Natural killer cell treated with Interleukin-12 subunit alpha and Interleukin-12 subunit beta and Interleukin-15 and Interleukin-18, amount 100 ng/mL, for 72 hours (primary cell): ENCODE measurements at regions not wholly inside any gene's neighbourhood (a gene's known extent, or its start where the extent isn't known, plus 50 kb on each side); places are given as distances from the start of the nearest gene placed in this dataset.

Source experiments
- ATAC-seq, 2 donors: fragments of 150-1000 bp; cut with Tn5 transposase in 1 of 2; sonication (Bioruptor Pico), chemical (Tn5 transposase) in 1 of 2; 2 replicates each; pipeline ENCODE4 v1.10.0; 2021
- DNase-seq: peaks from one replicate; pipeline ENCODE4 v3.0.0; 2022; ENCODE audit warnings: low spot score
- H3K27ac Mint-ChIP-seq, 2 donors: 1 replicate in 1 of 2; 2 replicates in 1 of 2; pipeline ENCODE4 v1.8.0; 2022; ENCODE audit warnings: mixed read lengths in 2 of 2, mild to moderate bottlenecking in 1 of 2, moderate library complexity in 1 of 2
- H3K27me3 Mint-ChIP-seq, 2 donors: 1 replicate in 1 of 2; 2 replicates in 1 of 2; pipeline ENCODE4 v1.8.0; 2022; ENCODE audit warnings: mixed read lengths in 2 of 2
- H3K36me3 Mint-ChIP-seq: one replicate; pipeline ENCODE4 v1.8.0; 2022; ENCODE audit warnings: mixed read lengths
- H3K4me1 Mint-ChIP-seq, 2 donors: 1 replicate in 1 of 2; 2 replicates in 1 of 2; pipeline ENCODE4 v1.8.0; 2022; ENCODE audit warnings: low read depth in 2 of 2, mixed read lengths in 2 of 2, mild to moderate bottlenecking in 1 of 2
- H3K4me3 Mint-ChIP-seq: one replicate; pipeline ENCODE4 v1.8.0; 2022; ENCODE audit warnings: mixed read lengths
- H3K9me3 Mint-ChIP-seq: 2 replicates; pipeline ENCODE4 v1.8.0; 2022; ENCODE audit warnings: mixed read lengths

- Mint-ChIP-seq H3K4me3 (no peak overlapping the region), H3K4me1 (no peaks in the 10 kb centered on the region), H3K27ac (no peak overlapping the region), H3K27me3 (no peaks in the 10 kb centered on the region), H3K36me3 (no peaks in the 10 kb centered on the region), H3K9me3 (peaks cover 3% of the 10 kb centered on the region)
- no peak for DNase-seq
- no peak for ATAC-seq
These were observed 530.3 kb downstream of the ZIC1 start for GRCh38 chr3:147939425-147939824.

GRCh38 chr3:147939839-147940238 is 530.7 kb downstream of the ZIC1 start:
- H3K27ac Mint-ChIP-seq = no peak overlapping the region
- H3K36me3 Mint-ChIP-seq = no peaks in the 10 kb centered on the region
- H3K27me3 Mint-ChIP-seq = no peaks in the 10 kb centered on the region
- H3K4me1 Mint-ChIP-seq = no peaks in the 10 kb centered on the region
- no peak for ATAC-seq
- peaks cover 3% of the 10 kb centered on the region for H3K9me3 Mint-ChIP-seq
- H3K4me3 Mint-ChIP-seq = no peak overlapping the region
- no peak for DNase-seq

- DNase-seq (no peak), ATAC-seq (no peak)
- Mint-ChIP-seq H3K36me3 (no peaks in the 10 kb centered on the region), H3K27ac (no peak overlapping the region), H3K27me3 (no peaks in the 10 kb centered on the region), H3K4me3 (no peak overlapping the region), H3K9me3 (peaks cover 3% of the 10 kb centered on the region), H3K4me1 (no peaks in the 10 kb centered on the region)
These were observed 531.4 kb downstream of the ZIC1 start for GRCh38 chr3:147940405-147941193.

- Mint-ChIP-seq H3K9me3 (peaks cover 3% of the 10 kb centered on the region), H3K27me3 (no peaks in the 10 kb centered on the region), H3K4me3 (no peak overlapping the region), H3K27ac (no peak overlapping the region), H3K4me1 (no peaks in the 10 kb centered on the region), H3K36me3 (no peaks in the 10 kb centered on the region)
- DNase-seq (no peak), ATAC-seq (no peak)
These were observed 532.8 kb downstream of the ZIC1 start for GRCh38 chr3:147941969-147942368.

GRCh38 chr3:147943265-147943945 is 534.2 kb downstream of the ZIC1 start:
- ATAC-seq = no peak
- Mint-ChIP-seq H3K27ac (no peak overlapping the region), H3K27me3 (no peaks in the 10 kb centered on the region), H3K4me1 (no peaks in the 10 kb centered on the region), H3K36me3 (no peaks in the 10 kb centered on the region), H3K9me3 (peaks cover 4% of the 10 kb centered on the region), H3K4me3 (no peak overlapping the region)
- DNase-seq = no peak

- H3K9me3 Mint-ChIP-seq = peaks cover 6% of the 10 kb centered on the region
- ATAC-seq (no peak), DNase-seq (no peak)
- H3K27me3 Mint-ChIP-seq = no peaks in the 10 kb centered on the region
- H3K4me1 Mint-ChIP-seq = no peaks in the 10 kb centered on the region
- no peak overlapping the region for H3K4me3 Mint-ChIP-seq
- H3K27ac Mint-ChIP-seq = no peak overlapping the region
- H3K36me3 Mint-ChIP-seq = no peaks in the 10 kb centered on the region
These were observed 536.9 kb downstream of the ZIC1 start for GRCh38 chr3:147945968-147946519.

GRCh38 chr3:147956615-147957014 is 547.5 kb downstream of the ZIC1 start:
- no peaks in the 10 kb centered on the region for H3K4me1 Mint-ChIP-seq
- no peaks in the 10 kb centered on the region for H3K27me3 Mint-ChIP-seq
- no peaks in the 10 kb centered on the region for H3K36me3 Mint-ChIP-seq
- H3K9me3 Mint-ChIP-seq = peaks cover 14% of the 10 kb centered on the region
- ATAC-seq = no peak
- H3K4me3 Mint-ChIP-seq = no peak overlapping the region
- H3K27ac Mint-ChIP-seq = no peak overlapping the region
- DNase-seq = no peak

- Mint-ChIP-seq H3K4me1 (no peaks in the 10 kb centered on the region), H3K27me3 (no peaks in the 10 kb centered on the region), H3K9me3 (peaks cover 13% of the 10 kb centered on the region), H3K36me3 (no peaks in the 10 kb centered on the region), H3K4me3 (no peak overlapping the region), H3K27ac (no peak overlapping the region)
- DNase-seq (no peak), ATAC-seq (no peak)
These were observed 549.6 kb downstream of the ZIC1 start for GRCh38 chr3:147958754-147959153.

- DNase-seq (no peak), ATAC-seq (no peak)
- Mint-ChIP-seq H3K4me3 (no peak overlapping the region), H3K27me3 (no peaks in the 10 kb centered on the region), H3K4me1 (no peaks in the 10 kb centered on the region), H3K36me3 (no peaks in the 10 kb centered on the region), H3K9me3 (peaks cover 20% of the 10 kb centered on the region), H3K27ac (no peak overlapping the region)
These were observed 551.6 kb downstream of the ZIC1 start for GRCh38 chr3:147960786-147961185.

GRCh38 chr3:147962408-147963164 is 553.4 kb downstream of the ZIC1 start:
- Mint-ChIP-seq H3K27me3 (no peaks in the 10 kb centered on the region), H3K4me1 (no peaks in the 10 kb centered on the region), H3K9me3 (peaks cover 15% of the 10 kb centered on the region), H3K27ac (no peak overlapping the region), H3K36me3 (no peaks in the 10 kb centered on the region), H3K4me3 (no peak overlapping the region)
- DNase-seq (no peak), ATAC-seq (no peak)

- no peaks in the 10 kb centered on the region for H3K36me3 Mint-ChIP-seq
- H3K27me3 Mint-ChIP-seq = no peaks in the 10 kb centered on the region
- no peaks in the 10 kb centered on the region for H3K4me1 Mint-ChIP-seq
- no peak overlapping the region for H3K4me3 Mint-ChIP-seq
- ATAC-seq (no peak), DNase-seq (no peak)
- peaks cover 11% of the 10 kb centered on the region for H3K9me3 Mint-ChIP-seq
- no peak overlapping the region for H3K27ac Mint-ChIP-seq
These were observed 554.5 kb downstream of the ZIC1 start for GRCh38 chr3:147963711-147964110.

GRCh38 chr3:147975165-147975564 is 566.0 kb downstream of the ZIC1 start:
- Mint-ChIP-seq H3K4me1 (no peaks in the 10 kb centered on the region), H3K9me3 (peaks cover 13% of the 10 kb centered on the region), H3K4me3 (no peak overlapping the region), H3K36me3 (no peaks in the 10 kb centered on the region), H3K27me3 (no peaks in the 10 kb centered on the region), H3K27ac (no peak overlapping the region)
- no peak for DNase-seq
- ATAC-seq = no peak

GRCh38 chr3:147977001-147977400 is 567.8 kb downstream of the ZIC1 start:
- Mint-ChIP-seq H3K9me3 (peaks cover 13% of the 10 kb centered on the region), H3K4me1 (no peaks in the 10 kb centered on the region), H3K27ac (no peak overlapping the region), H3K27me3 (no peaks in the 10 kb centered on the region), H3K4me3 (no peak overlapping the region), H3K36me3 (no peaks in the 10 kb centered on the region)
- ATAC-seq (no peak), DNase-seq (no peak)

- H3K27me3 Mint-ChIP-seq = no peaks in the 10 kb centered on the region
- no peak overlapping the region for H3K27ac Mint-ChIP-seq
- no peak for ATAC-seq
These were observed 578.4 kb downstream of the ZIC1 start for GRCh38 chr3:147987549-147987948.

More at GRCh38 chr3:147987549-147987948, 578.4 kb downstream of the ZIC1 start:
- no peaks in the 10 kb centered on the region for H3K9me3 Mint-ChIP-seq
- DNase-seq = no peak
- no peak overlapping the region for H3K4me3 Mint-ChIP-seq
- no peaks in the 10 kb centered on the region for H3K36me3 Mint-ChIP-seq
- no peaks in the 10 kb centered on the region for H3K4me1 Mint-ChIP-seq
